Inflammatory macrophage treated with lipopolysaccharide for 4 hours (primary cell): ENCODE measurements at regions not wholly inside any gene's neighbourhood (a gene's known extent, or its start where the extent isn't known, plus 50 kb on each side); places are given as distances from the start of the nearest gene placed in this dataset.
"Not testable (repeated sequence)": the region's sequence is repeated elsewhere in the genome, so short reads cannot be mapped to it uniquely, and the experiment has no call there.

ENCODE experiments used
- DNase-seq: peaks from one replicate; pipeline ENCODE4 v3.0.0-alpha.2; 2020

- DNase-seq: no peak
Measured at GRCh38 chr3:168839653-168840052, 743.9 kb upstream of the GOLIM4 start.

GRCh38 chr3:168834558-168834957 is 738.8 kb upstream of the GOLIM4 start:
- no peak for DNase-seq

- no peak for DNase-seq
Measured at GRCh38 chr3:168828943-168829342, 733.2 kb upstream of the GOLIM4 start.

GRCh38 chr3:168828536-168828935 is 732.8 kb upstream of the GOLIM4 start:
- no peak for DNase-seq

GRCh38 chr3:168828014-168828413 is 732.3 kb upstream of the GOLIM4 start:
- no peak for DNase-seq

GRCh38 chr3:168824107-168824506 is 728.4 kb upstream of the GOLIM4 start:
- no peak for DNase-seq

- DNase-seq: no peak
Measured at GRCh38 chr3:168823466-168823865, 727.7 kb upstream of the GOLIM4 start.

GRCh38 chr3:168820810-168821415 is 725.2 kb upstream of the GOLIM4 start:
- DNase-seq: no peak

- DNase-seq: no peak
Measured at GRCh38 chr3:168817177-168817576, 721.5 kb upstream of the GOLIM4 start.

- DNase-seq: no peak
Measured at GRCh38 chr3:168815946-168816345, 720.2 kb upstream of the GOLIM4 start.

- no peak for DNase-seq
Measured at GRCh38 chr3:168813225-168813802, 717.6 kb upstream of the GOLIM4 start.

GRCh38 chr3:168812234-168812633 is 716.5 kb upstream of the GOLIM4 start:
- DNase-seq: no peak

- no peak for DNase-seq
Measured at GRCh38 chr3:168808596-168808995, 712.9 kb upstream of the GOLIM4 start.

- no peak for DNase-seq
Measured at GRCh38 chr3:168807448-168807847, 711.7 kb upstream of the GOLIM4 start.

- DNase-seq: no peak
Measured at GRCh38 chr3:168806871-168807270, 711.1 kb upstream of the GOLIM4 start.

- DNase-seq: no peak
Measured at GRCh38 chr3:168803536-168803935, 707.8 kb upstream of the GOLIM4 start.

GRCh38 chr3:168802766-168803165 is 707.0 kb upstream of the GOLIM4 start:
- DNase-seq: no peak

- DNase-seq: no peak
Measured at GRCh38 chr3:168801794-168802193, 706.1 kb upstream of the GOLIM4 start.

- no peak for DNase-seq
Measured at GRCh38 chr3:168796339-168796738, 700.6 kb upstream of the GOLIM4 start.

- no peak for DNase-seq
Measured at GRCh38 chr3:168794427-168794826, 698.7 kb upstream of the GOLIM4 start.

- no peak for DNase-seq
Measured at GRCh38 chr3:168782193-168782592, 686.5 kb upstream of the GOLIM4 start.

GRCh38 chr3:168779970-168780645 is 684.4 kb upstream of the GOLIM4 start:
- not testable (repeated sequence) for DNase-seq

GRCh38 chr3:168753724-168754123 is 658.0 kb upstream of the GOLIM4 start:
- no peak for DNase-seq

GRCh38 chr3:168752339-168752738 is 656.6 kb upstream of the GOLIM4 start:
- no peak for DNase-seq

- no peak for DNase-seq
Measured at GRCh38 chr3:168747697-168748096, 652.0 kb upstream of the GOLIM4 start.
